ENCODE measurements at regions not wholly inside any gene's neighbourhood (a gene's known extent, or its start where the extent isn't known, plus 50 kb on each side); places are given as distances from the start of the nearest gene placed in this dataset.

- no peak for DNase-seq (ENCODE audit: low read depth, low spot score)
- H3K9ac ChIP-seq (ENCODE audit: insufficient read length, low read depth) = no peak overlapping the region
- H3K36me3 ChIP-seq (ENCODE audit: insufficient read depth, insufficient read length, low read length) = no peaks in the 10 kb centered on the region
- no peaks in the 10 kb centered on the region for H3K9me3 ChIP-seq (ENCODE audit: insufficient read depth, low read length)
- no peaks in the 10 kb centered on the region for H3K27me3 ChIP-seq (ENCODE audit: insufficient read depth, insufficient read length)
- H3K4me1 ChIP-seq (ENCODE audit: insufficient read depth, insufficient read length) = no peaks in the 10 kb centered on the region
- H3K4me3 ChIP-seq (ENCODE audit: insufficient read length, low read depth) = no peak overlapping the region
- TF ChIP-seq ZNF274 (IDR thresholded peaks at IDR 0.05; ENCODE audit: low read depth, low read length) = no peak
- TF ChIP-seq SUZ12 (IDR thresholded peaks at IDR 0.05; ENCODE audit: extremely low read depth, insufficient read depth, insufficient read length) = no peak
- no peak for TF ChIP-seq YY1 (IDR thresholded peaks at IDR 0.05; ENCODE audit: insufficient read depth, insufficient read length)
Measured at GRCh38 chr4:96146686-96147085, 306.8 kb downstream of the PDHA2 start.

- no peaks in the 10 kb centered on the region for H3K27me3 ChIP-seq (ENCODE audit: insufficient read depth, insufficient read length)
- TF ChIP-seq YY1 (IDR thresholded peaks at IDR 0.05; ENCODE audit: insufficient read depth, insufficient read length) = no peak
- TF ChIP-seq ZNF274 (IDR thresholded peaks at IDR 0.05; ENCODE audit: low read depth, low read length) = no peak
- no peak for TF ChIP-seq SUZ12 (IDR thresholded peaks at IDR 0.05; ENCODE audit: extremely low read depth, insufficient read depth, insufficient read length)
- no peaks in the 10 kb centered on the region for H3K36me3 ChIP-seq (ENCODE audit: insufficient read depth, insufficient read length, low read length)
Measured at GRCh38 chr4:96149894-96150293, 310.0 kb downstream of the PDHA2 start.

GRCh38 chr4:96150466-96150865, 310.6 kb downstream of the PDHA2 start:
- no peak overlapping the region for H3K9ac ChIP-seq (ENCODE audit: insufficient read length, low read depth)
- no peaks in the 10 kb centered on the region for H3K4me1 ChIP-seq (ENCODE audit: insufficient read depth, insufficient read length)
- no peaks in the 10 kb centered on the region for H3K9me3 ChIP-seq (ENCODE audit: insufficient read depth, low read length)
- H3K4me3 ChIP-seq (ENCODE audit: insufficient read length, low read depth) = no peak overlapping the region
- TF ChIP-seq YY1 (IDR thresholded peaks at IDR 0.05; ENCODE audit: insufficient read depth, insufficient read length) (no peak), SUZ12 (IDR thresholded peaks at IDR 0.05; ENCODE audit: extremely low read depth, insufficient read depth, insufficient read length) (no peak)
- H3K27me3 ChIP-seq (ENCODE audit: insufficient read depth, insufficient read length) = no peaks in the 10 kb centered on the region
- no peak for DNase-seq (ENCODE audit: low read depth, low spot score)
- no peaks in the 10 kb centered on the region for H3K36me3 ChIP-seq (ENCODE audit: insufficient read depth, insufficient read length, low read length)

More at GRCh38 chr4:96149894-96150293, 310.0 kb downstream of the PDHA2 start:
- H3K4me1 ChIP-seq (ENCODE audit: insufficient read depth, insufficient read length) = no peaks in the 10 kb centered on the region
- H3K4me3 ChIP-seq (ENCODE audit: insufficient read length, low read depth) = no peak overlapping the region
- H3K9me3 ChIP-seq (ENCODE audit: insufficient read depth, low read length) = no peaks in the 10 kb centered on the region
- no peak overlapping the region for H3K9ac ChIP-seq (ENCODE audit: insufficient read length, low read depth)
- no peak for DNase-seq (ENCODE audit: low read depth, low spot score)

- Histone ChIP-seq H3K27me3 (ENCODE audit: insufficient read depth, insufficient read length) (no peaks in the 10 kb centered on the region), H3K9ac (ENCODE audit: insufficient read length, low read depth) (no peak overlapping the region), H3K4me1 (ENCODE audit: insufficient read depth, insufficient read length) (no peaks in the 10 kb centered on the region), H3K4me3 (ENCODE audit: insufficient read length, low read depth) (no peak overlapping the region), H3K9me3 (ENCODE audit: insufficient read depth, low read length) (no peaks in the 10 kb centered on the region), H3K36me3 (ENCODE audit: insufficient read depth, insufficient read length, low read length) (no peaks in the 10 kb centered on the region)
- TF ChIP-seq ZNF274 (IDR thresholded peaks at IDR 0.05; ENCODE audit: low read depth, low read length) (no peak), YY1 (IDR thresholded peaks at IDR 0.05; ENCODE audit: insufficient read depth, insufficient read length) (no peak), SUZ12 (IDR thresholded peaks at IDR 0.05; ENCODE audit: extremely low read depth, insufficient read depth, insufficient read length) (no peak)
- no peak for DNase-seq (ENCODE audit: low read depth, low spot score)
Measured at GRCh38 chr4:96152824-96153223, 312.9 kb downstream of the PDHA2 start.

GRCh38 chr4:96154676-96155075, 314.8 kb downstream of the PDHA2 start:
- no peaks in the 10 kb centered on the region for H3K9me3 ChIP-seq (ENCODE audit: insufficient read depth, low read length)
- no peaks in the 10 kb centered on the region for H3K4me1 ChIP-seq (ENCODE audit: insufficient read depth, insufficient read length)
- H3K9ac ChIP-seq (ENCODE audit: insufficient read length, low read depth) = no peak overlapping the region
- no peak for TF ChIP-seq YY1 (IDR thresholded peaks at IDR 0.05; ENCODE audit: insufficient read depth, insufficient read length)
- no peak for TF ChIP-seq SUZ12 (IDR thresholded peaks at IDR 0.05; ENCODE audit: extremely low read depth, insufficient read depth, insufficient read length)
- TF ChIP-seq ZNF274 (IDR thresholded peaks at IDR 0.05; ENCODE audit: low read depth, low read length) = no peak
- H3K27me3 ChIP-seq (ENCODE audit: insufficient read depth, insufficient read length) = no peaks in the 10 kb centered on the region
- H3K36me3 ChIP-seq (ENCODE audit: insufficient read depth, insufficient read length, low read length) = no peaks in the 10 kb centered on the region
- no peak overlapping the region for H3K4me3 ChIP-seq (ENCODE audit: insufficient read length, low read depth)
- DNase-seq (ENCODE audit: low read depth, low spot score) = no peak

GRCh38 chr4:96162636-96163035, 322.7 kb downstream of the PDHA2 start:
- no peaks in the 10 kb centered on the region for H3K4me1 ChIP-seq (ENCODE audit: insufficient read depth, insufficient read length)

GRCh38 chr4:96164814-96165351, 325.0 kb downstream of the PDHA2 start:
- Histone ChIP-seq H3K4me3 (ENCODE audit: insufficient read length, low read depth) (no peak overlapping the region), H3K9me3 (ENCODE audit: insufficient read depth, low read length) (no peaks in the 10 kb centered on the region), H3K4me1 (ENCODE audit: insufficient read depth, insufficient read length) (no peaks in the 10 kb centered on the region), H3K36me3 (ENCODE audit: insufficient read depth, insufficient read length, low read length) (no peaks in the 10 kb centered on the region), H3K27me3 (ENCODE audit: insufficient read depth, insufficient read length) (no peaks in the 10 kb centered on the region), H3K9ac (ENCODE audit: insufficient read length, low read depth) (no peak overlapping the region)
- TF ChIP-seq SUZ12 (IDR thresholded peaks at IDR 0.05; ENCODE audit: extremely low read depth, insufficient read depth, insufficient read length) (no peak), YY1 (IDR thresholded peaks at IDR 0.05; ENCODE audit: insufficient read depth, insufficient read length) (no peak), ZNF274 (IDR thresholded peaks at IDR 0.05; ENCODE audit: low read depth, low read length) (no peak)
- DNase-seq (ENCODE audit: low read depth, low spot score) = no peak

More at GRCh38 chr4:96162636-96163035, 322.7 kb downstream of the PDHA2 start:
- no peak overlapping the region for H3K9ac ChIP-seq (ENCODE audit: insufficient read length, low read depth)
- no peaks in the 10 kb centered on the region for H3K36me3 ChIP-seq (ENCODE audit: insufficient read depth, insufficient read length, low read length)
- no peak for DNase-seq (ENCODE audit: low read depth, low spot score)
- H3K4me3 ChIP-seq (ENCODE audit: insufficient read length, low read depth) = no peak overlapping the region
- TF ChIP-seq YY1 (IDR thresholded peaks at IDR 0.05; ENCODE audit: insufficient read depth, insufficient read length) (no peak), ZNF274 (IDR thresholded peaks at IDR 0.05; ENCODE audit: low read depth, low read length) (no peak), SUZ12 (IDR thresholded peaks at IDR 0.05; ENCODE audit: extremely low read depth, insufficient read depth, insufficient read length) (no peak)
- no peaks in the 10 kb centered on the region for H3K9me3 ChIP-seq (ENCODE audit: insufficient read depth, low read length)
- H3K27me3 ChIP-seq (ENCODE audit: insufficient read depth, insufficient read length) = no peaks in the 10 kb centered on the region
